ENCODE measurements at regions not wholly inside any gene's neighbourhood (a gene's known extent, or its start where the extent isn't known, plus 50 kb on each side); places are given as distances from the start of the nearest gene placed in this dataset.

- no peaks in the 10 kb centered on the region for H3K36me3 ChIP-seq (ENCODE audit: control insufficient read depth in 5 of 5, insufficient read depth in 5 of 5, low read length in 5 of 5)
- H3K4me1 ChIP-seq (ENCODE audit: control insufficient read depth in 5 of 5, insufficient read depth in 5 of 5, low read length in 5 of 5), result peaks cover 0 to 11% (median 8%) of the 10 kb centered on the region in 5 donors
- H3K27me3 ChIP-seq (ENCODE audit: control insufficient read depth in 5 of 5, insufficient read depth in 4 of 5, low read length in 5 of 5), result no peaks in the 10 kb centered on the region
- no peak overlapping the region for H3K9ac ChIP-seq (ENCODE audit: low read length in 5 of 5)
- no peak overlapping the region for H3K4me3 ChIP-seq (ENCODE audit: low read depth in 1 of 5, low read length in 5 of 5)
- no peaks in the 10 kb centered on the region for H3K9me3 ChIP-seq (ENCODE audit: control insufficient read depth in 5 of 5, low read length in 5 of 5)
- no peak overlapping the region for H3K27ac ChIP-seq (ENCODE audit: low read depth, low read length)
Measured at GRCh38 chr9:16153741-16154140, 600.9 kb downstream of the CCDC171 start.

GRCh38 chr9:16154521-16155078 is 601.8 kb downstream of the CCDC171 start:
- H3K9me3 ChIP-seq (ENCODE audit: control insufficient read depth in 5 of 5, low read length in 5 of 5), result no peaks in the 10 kb centered on the region
- peak overlapping the region; percentile 26 to 41 (median 34) for H3K4me3 ChIP-seq (ENCODE audit: low read depth in 1 of 5, low read length in 5 of 5)
- no peak overlapping the region for H3K27ac ChIP-seq (ENCODE audit: low read depth, low read length)
- peaks cover 0 to 11% (median 8%) of the 10 kb centered on the region in 5 donors for H3K4me1 ChIP-seq (ENCODE audit: control insufficient read depth in 5 of 5, insufficient read depth in 5 of 5, low read length in 5 of 5)
- no peaks in the 10 kb centered on the region for H3K36me3 ChIP-seq (ENCODE audit: control insufficient read depth in 5 of 5, insufficient read depth in 5 of 5, low read length in 5 of 5)
- no peaks in the 10 kb centered on the region for H3K27me3 ChIP-seq (ENCODE audit: control insufficient read depth in 5 of 5, insufficient read depth in 4 of 5, low read length in 5 of 5)
- H3K9ac ChIP-seq (ENCODE audit: low read length in 5 of 5), result peak overlapping the region in 1 of 5 donors; percentile 6

- Histone ChIP-seq H3K9me3 (ENCODE audit: control insufficient read depth in 5 of 5, low read length in 5 of 5) (no peaks in the 10 kb centered on the region), H3K27ac (ENCODE audit: low read depth, low read length) (no peak overlapping the region), H3K4me3 (ENCODE audit: low read depth in 1 of 5, low read length in 5 of 5) (no peak overlapping the region), H3K9ac (ENCODE audit: low read length in 5 of 5) (no peak overlapping the region), H3K36me3 (ENCODE audit: control insufficient read depth in 5 of 5, insufficient read depth in 5 of 5, low read length in 5 of 5) (no peaks in the 10 kb centered on the region), H3K27me3 (ENCODE audit: control insufficient read depth in 5 of 5, insufficient read depth in 4 of 5, low read length in 5 of 5) (no peaks in the 10 kb centered on the region), H3K4me1 (ENCODE audit: control insufficient read depth in 5 of 5, insufficient read depth in 5 of 5, low read length in 5 of 5) (peaks cover 0 to 11% (median 6%) of the 10 kb centered on the region in 5 donors)
Measured at GRCh38 chr9:16155878-16156277, 603.0 kb downstream of the CCDC171 start.

- no peaks in the 10 kb centered on the region for H3K9me3 ChIP-seq (ENCODE audit: control insufficient read depth in 5 of 5, low read length in 5 of 5)
- H3K36me3 ChIP-seq (ENCODE audit: control insufficient read depth in 5 of 5, insufficient read depth in 5 of 5, low read length in 5 of 5), result no peaks in the 10 kb centered on the region
- H3K27me3 ChIP-seq (ENCODE audit: control insufficient read depth in 5 of 5, insufficient read depth in 4 of 5, low read length in 5 of 5), result no peaks in the 10 kb centered on the region
- H3K9ac ChIP-seq (ENCODE audit: low read length in 5 of 5), result no peak overlapping the region
- H3K4me3 ChIP-seq (ENCODE audit: low read depth in 1 of 5, low read length in 5 of 5), result no peak overlapping the region
- H3K27ac ChIP-seq (ENCODE audit: low read depth, low read length), result no peak overlapping the region
- H3K4me1 ChIP-seq (ENCODE audit: control insufficient read depth in 5 of 5, insufficient read depth in 5 of 5, low read length in 5 of 5), result peaks cover 0 to 13% (median 8%) of the 10 kb centered on the region in 5 donors
Measured at GRCh38 chr9:16157216-16157615, 604.4 kb downstream of the CCDC171 start.

- Histone ChIP-seq H3K36me3 (ENCODE audit: control insufficient read depth in 5 of 5, insufficient read depth in 5 of 5, low read length in 5 of 5) (no peaks in the 10 kb centered on the region), H3K4me3 (ENCODE audit: low read depth in 1 of 5, low read length in 5 of 5) (no peak overlapping the region), H3K4me1 (ENCODE audit: control insufficient read depth in 5 of 5, insufficient read depth in 5 of 5, low read length in 5 of 5) (peaks cover 0 to 13% (median 8%) of the 10 kb centered on the region in 5 donors), H3K9ac (ENCODE audit: low read length in 5 of 5) (no peak overlapping the region), H3K9me3 (ENCODE audit: control insufficient read depth in 5 of 5, low read length in 5 of 5) (no peaks in the 10 kb centered on the region), H3K27ac (ENCODE audit: low read depth, low read length) (no peak overlapping the region), H3K27me3 (ENCODE audit: control insufficient read depth in 5 of 5, insufficient read depth in 4 of 5, low read length in 5 of 5) (no peaks in the 10 kb centered on the region)
Measured at GRCh38 chr9:16157651-16158050, 604.8 kb downstream of the CCDC171 start.

- no peaks in the 10 kb centered on the region for H3K36me3 ChIP-seq (ENCODE audit: control insufficient read depth in 5 of 5, insufficient read depth in 5 of 5, low read length in 5 of 5)
- no peaks in the 10 kb centered on the region for H3K27me3 ChIP-seq (ENCODE audit: control insufficient read depth in 5 of 5, insufficient read depth in 4 of 5, low read length in 5 of 5)
- H3K9ac ChIP-seq (ENCODE audit: low read length in 5 of 5), result no peak overlapping the region
- H3K4me1 ChIP-seq (ENCODE audit: control insufficient read depth in 5 of 5, insufficient read depth in 5 of 5, low read length in 5 of 5), result peaks cover 0 to 13% (median 8%) of the 10 kb centered on the region in 5 donors
- H3K4me3 ChIP-seq (ENCODE audit: low read depth in 1 of 5, low read length in 5 of 5), result no peak overlapping the region
- H3K27ac ChIP-seq (ENCODE audit: low read depth, low read length), result no peak overlapping the region
- H3K9me3 ChIP-seq (ENCODE audit: control insufficient read depth in 5 of 5, low read length in 5 of 5), result no peaks in the 10 kb centered on the region
Measured at GRCh38 chr9:16158093-16158492, 605.2 kb downstream of the CCDC171 start.

GRCh38 chr9:16161483-16161882 is 608.6 kb downstream of the CCDC171 start:
- H3K4me3 ChIP-seq (ENCODE audit: low read depth in 1 of 5, low read length in 5 of 5), result no peak overlapping the region
- H3K36me3 ChIP-seq (ENCODE audit: control insufficient read depth in 5 of 5, insufficient read depth in 5 of 5, low read length in 5 of 5), result no peaks in the 10 kb centered on the region
- no peaks in the 10 kb centered on the region for H3K27me3 ChIP-seq (ENCODE audit: control insufficient read depth in 5 of 5, insufficient read depth in 4 of 5, low read length in 5 of 5)
- no peak overlapping the region for H3K9ac ChIP-seq (ENCODE audit: low read length in 5 of 5)
- no peak overlapping the region for H3K27ac ChIP-seq (ENCODE audit: low read depth, low read length)
- H3K4me1 ChIP-seq (ENCODE audit: control insufficient read depth in 5 of 5, insufficient read depth in 5 of 5, low read length in 5 of 5), result peaks cover 0 to 7% (median 0%) of the 10 kb centered on the region in 5 donors
- no peaks in the 10 kb centered on the region for H3K9me3 ChIP-seq (ENCODE audit: control insufficient read depth in 5 of 5, low read length in 5 of 5)

- H3K4me3 ChIP-seq (ENCODE audit: low read depth in 1 of 5, low read length in 5 of 5), result no peak overlapping the region
Measured at GRCh38 chr9:16170119-16170518, 617.3 kb downstream of the CCDC171 start.

GRCh38 chr9:16171911-16172310 is 619.1 kb downstream of the CCDC171 start:
- H3K36me3 ChIP-seq (ENCODE audit: control insufficient read depth in 5 of 5, insufficient read depth in 5 of 5, low read length in 5 of 5), result no peaks in the 10 kb centered on the region
- no peak overlapping the region for H3K9ac ChIP-seq (ENCODE audit: low read length in 5 of 5)

More at GRCh38 chr9:16170119-16170518, 617.3 kb downstream of the CCDC171 start:
- H3K4me1 ChIP-seq (ENCODE audit: control insufficient read depth in 5 of 5, insufficient read depth in 5 of 5, low read length in 5 of 5), result no peaks in the 10 kb centered on the region
- H3K36me3 ChIP-seq (ENCODE audit: control insufficient read depth in 5 of 5, insufficient read depth in 5 of 5, low read length in 5 of 5), result no peaks in the 10 kb centered on the region
- H3K9me3 ChIP-seq (ENCODE audit: control insufficient read depth in 5 of 5, low read length in 5 of 5), result no peaks in the 10 kb centered on the region
- no peak overlapping the region for H3K27ac ChIP-seq (ENCODE audit: low read depth, low read length)
- H3K9ac ChIP-seq (ENCODE audit: low read length in 5 of 5), result no peak overlapping the region
- H3K27me3 ChIP-seq (ENCODE audit: control insufficient read depth in 5 of 5, insufficient read depth in 4 of 5, low read length in 5 of 5), result no peaks in the 10 kb centered on the region

GRCh38 chr9:16172796-16173195 is 620.0 kb downstream of the CCDC171 start:
- Histone ChIP-seq H3K36me3 (ENCODE audit: control insufficient read depth in 5 of 5, insufficient read depth in 5 of 5, low read length in 5 of 5) (no peaks in the 10 kb centered on the region), H3K9ac (ENCODE audit: low read length in 5 of 5) (no peak overlapping the region), H3K4me1 (ENCODE audit: control insufficient read depth in 5 of 5, insufficient read depth in 5 of 5, low read length in 5 of 5) (no peaks in the 10 kb centered on the region), H3K27me3 (ENCODE audit: control insufficient read depth in 5 of 5, insufficient read depth in 4 of 5, low read length in 5 of 5) (no peaks in the 10 kb centered on the region), H3K9me3 (ENCODE audit: control insufficient read depth in 5 of 5, low read length in 5 of 5) (no peaks in the 10 kb centered on the region), H3K27ac (ENCODE audit: low read depth, low read length) (no peak overlapping the region), H3K4me3 (ENCODE audit: low read depth in 1 of 5, low read length in 5 of 5) (no peak overlapping the region)

More at GRCh38 chr9:16171911-16172310, 619.1 kb downstream of the CCDC171 start:
- Histone ChIP-seq H3K4me1 (ENCODE audit: control insufficient read depth in 5 of 5, insufficient read depth in 5 of 5, low read length in 5 of 5) (no peaks in the 10 kb centered on the region), H3K27me3 (ENCODE audit: control insufficient read depth in 5 of 5, insufficient read depth in 4 of 5, low read length in 5 of 5) (no peaks in the 10 kb centered on the region), H3K4me3 (ENCODE audit: low read depth in 1 of 5, low read length in 5 of 5) (no peak overlapping the region), H3K9me3 (ENCODE audit: control insufficient read depth in 5 of 5, low read length in 5 of 5) (no peaks in the 10 kb centered on the region), H3K27ac (ENCODE audit: low read depth, low read length) (no peak overlapping the region)
